Astrocyte of the spinal cord (primary cell): ENCODE measurements at regions not wholly inside any gene's neighbourhood (a gene's known extent, or its start where the extent isn't known, plus 50 kb on each side); places are given as distances from the start of the nearest gene placed in this dataset.
A peak's percentile ranks its signal among the peaks of the same experiment; 100 is the strongest.

Source experiments
- DNase-seq: peaks from one replicate; pipeline ENCODE4 v3.0.0; 2011; ENCODE audit warnings: low read depth, low spot score
- H3K4me3 ChIP-seq: 2 replicates; pipeline ENCODE4 v1.5.1; 2011; ENCODE audit warnings: low read depth, mild to moderate bottlenecking, low read length, moderate library complexity
- in situ Hi-C: cut with HindIII; loops from 2 replicates; pipeline ENCODE4 v1.10.0; 2017; ENCODE audit warnings: low sequenced_read_pairs
- TF ChIP-seq, protein P1 (sequence below): IDR thresholded peaks from 2 replicates; pipeline ENCODE4 v1.5.1; 2012; ENCODE audit warnings: low read depth, mild to moderate bottlenecking, low read length, inconsistent platforms

DNA sequence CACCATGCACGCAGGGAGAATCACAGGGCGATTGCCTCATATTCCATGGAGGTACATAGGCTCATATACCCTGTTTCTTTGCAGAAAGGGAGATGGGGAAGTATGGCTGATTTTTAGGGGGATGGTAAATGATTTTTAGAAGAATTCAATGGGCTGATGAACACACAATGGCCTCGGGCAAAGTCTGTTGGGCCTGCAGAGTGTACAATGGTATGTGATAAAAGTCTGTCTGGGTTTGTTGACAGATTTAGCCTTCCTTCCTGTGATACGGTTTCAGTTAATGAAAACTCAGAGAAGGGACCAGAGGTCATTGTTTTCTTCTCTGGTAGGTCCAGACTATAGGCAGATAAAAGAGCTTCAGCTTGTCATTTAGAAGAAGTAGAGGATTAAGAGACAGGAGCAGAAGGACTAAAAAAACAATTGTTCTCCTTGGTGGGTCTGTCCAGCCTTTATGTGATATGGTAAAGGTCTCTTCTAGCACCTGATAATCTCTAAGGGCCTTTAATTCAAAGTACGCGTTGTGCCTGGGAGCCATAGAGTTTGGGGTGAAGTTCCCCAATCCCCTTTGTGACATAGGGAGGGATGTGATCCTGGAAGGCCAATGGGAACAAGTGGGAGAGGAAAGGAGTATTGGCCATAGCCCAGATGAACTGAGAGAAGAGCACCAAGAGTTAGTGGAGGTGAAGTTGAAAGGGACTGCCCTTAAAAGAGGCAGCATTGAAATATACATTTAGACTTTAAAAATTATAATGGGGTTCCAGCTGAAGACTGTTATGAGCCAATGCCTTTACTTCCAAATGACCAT is 107.5 kb upstream of the SERPINE2 start:
- TF ChIP-seq, protein P1, sequence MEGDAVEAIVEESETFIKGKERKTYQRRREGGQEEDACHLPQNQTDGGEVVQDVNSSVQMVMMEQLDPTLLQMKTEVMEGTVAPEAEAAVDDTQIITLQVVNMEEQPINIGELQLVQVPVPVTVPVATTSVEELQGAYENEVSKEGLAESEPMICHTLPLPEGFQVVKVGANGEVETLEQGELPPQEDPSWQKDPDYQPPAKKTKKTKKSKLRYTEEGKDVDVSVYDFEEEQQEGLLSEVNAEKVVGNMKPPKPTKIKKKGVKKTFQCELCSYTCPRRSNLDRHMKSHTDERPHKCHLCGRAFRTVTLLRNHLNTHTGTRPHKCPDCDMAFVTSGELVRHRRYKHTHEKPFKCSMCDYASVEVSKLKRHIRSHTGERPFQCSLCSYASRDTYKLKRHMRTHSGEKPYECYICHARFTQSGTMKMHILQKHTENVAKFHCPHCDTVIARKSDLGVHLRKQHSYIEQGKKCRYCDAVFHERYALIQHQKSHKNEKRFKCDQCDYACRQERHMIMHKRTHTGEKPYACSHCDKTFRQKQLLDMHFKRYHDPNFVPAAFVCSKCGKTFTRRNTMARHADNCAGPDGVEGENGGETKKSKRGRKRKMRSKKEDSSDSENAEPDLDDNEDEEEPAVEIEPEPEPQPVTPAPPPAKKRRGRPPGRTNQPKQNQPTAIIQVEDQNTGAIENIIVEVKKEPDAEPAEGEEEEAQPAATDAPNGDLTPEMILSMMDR: no peak
- H3K4me3 ChIP-seq: no peak overlapping the region
- in situ Hi-C loops: no loop called here
- no peak for DNase-seq

DNA sequence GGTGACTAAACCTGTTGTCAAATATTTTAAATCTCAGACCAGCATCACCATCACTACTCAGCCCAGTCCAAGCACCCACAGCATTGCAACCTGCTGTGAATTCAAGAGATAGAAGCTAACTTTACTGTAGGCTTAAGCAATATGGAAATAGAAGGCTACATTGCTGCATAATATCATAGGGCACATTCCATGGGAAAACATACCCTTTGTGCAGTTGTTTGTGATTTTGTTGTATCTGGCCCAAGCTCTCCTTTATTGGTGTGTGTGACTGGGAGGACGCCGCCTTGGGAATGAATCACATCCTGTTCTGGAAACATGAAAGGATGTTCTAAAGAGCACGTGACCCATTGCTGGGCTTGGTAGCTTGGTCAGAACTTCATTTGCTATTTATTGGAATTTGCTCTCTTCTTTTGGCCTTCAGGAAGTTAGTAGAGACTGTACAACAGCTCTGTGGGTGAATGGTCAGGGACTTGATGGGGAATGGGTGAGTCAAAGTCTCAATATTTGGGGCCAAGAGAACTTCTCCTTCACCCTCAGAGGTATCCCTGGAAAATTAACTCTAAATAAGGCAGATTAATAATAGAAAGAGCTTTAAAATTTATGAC is 106.8 kb upstream of the SERPINE2 start:
- DNase-seq: peak; percentile 93

DNA sequence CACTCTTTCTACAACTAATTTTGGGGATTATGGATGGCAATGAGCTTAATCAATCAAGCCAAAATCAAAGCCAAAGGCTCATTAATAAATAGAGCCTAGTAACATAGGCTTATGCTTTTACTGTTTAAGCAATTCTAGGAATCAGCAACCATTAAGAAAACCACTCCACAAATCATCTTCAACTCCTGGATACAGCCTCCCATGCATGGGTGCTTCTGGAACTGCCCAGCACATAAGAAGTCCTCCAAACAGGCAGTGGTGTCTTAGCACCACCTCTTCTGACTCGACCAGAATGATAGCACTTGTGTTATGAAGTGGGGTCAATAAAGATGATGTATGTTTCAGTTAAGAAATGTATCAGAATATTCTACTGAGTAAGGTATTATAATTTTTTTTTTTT is 104.4 kb upstream of the SERPINE2 start:
- no peak for DNase-seq
- in situ Hi-C loops: no loop called here
- no peak overlapping the region for H3K4me3 ChIP-seq
- TF ChIP-seq, protein P1: no peak

More for the DNA sequence above, 106.8 kb upstream of the SERPINE2 start:
- TF ChIP-seq, protein P1: no peak
- in situ Hi-C loops: no loop called here
- H3K4me3 ChIP-seq: no peak overlapping the region

DNA sequence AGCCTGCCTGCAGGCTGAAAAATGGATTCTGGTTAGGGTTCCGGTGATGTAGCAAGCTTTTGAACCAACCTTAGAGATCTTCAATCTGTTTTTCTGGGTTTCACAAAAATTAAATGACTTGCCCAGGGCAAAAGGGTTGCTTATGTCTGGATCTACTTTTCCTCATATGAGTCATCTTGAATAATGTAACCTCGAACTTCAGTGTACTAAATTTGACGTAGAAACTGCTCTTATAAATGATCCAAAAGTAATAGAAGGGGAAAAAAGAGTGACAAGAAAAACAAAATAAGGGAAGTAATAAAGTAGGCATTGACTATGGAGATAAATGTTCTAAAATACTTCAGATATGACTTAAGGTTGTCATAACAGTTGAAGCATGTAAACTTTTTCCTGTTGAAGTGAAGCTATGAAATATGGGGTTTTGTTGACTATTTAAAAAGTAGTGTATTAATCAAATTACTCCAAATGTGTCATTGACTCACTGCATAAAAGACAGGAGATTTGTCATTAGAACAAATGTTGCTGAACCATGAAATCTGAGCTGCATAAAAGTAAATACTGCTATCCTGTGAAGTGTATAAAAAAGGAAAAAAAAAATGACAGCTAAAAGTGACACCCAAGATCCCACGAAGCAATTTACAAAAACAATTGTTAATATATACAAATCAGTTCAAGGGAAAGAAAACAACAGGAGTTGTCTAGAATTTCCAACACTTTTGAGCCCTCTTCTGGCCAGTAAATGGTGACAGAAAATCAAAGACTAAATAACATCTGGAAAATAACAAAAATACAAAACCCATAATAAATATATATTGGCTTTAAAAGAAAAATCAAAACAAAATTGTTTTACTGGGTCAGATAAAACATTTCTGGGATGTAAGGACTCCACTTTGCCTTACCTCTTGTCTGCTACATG is 103.6 kb upstream of the SERPINE2 start:
- no peak overlapping the region for H3K4me3 ChIP-seq
- DNase-seq: peak; percentile 85
- TF ChIP-seq, protein P1: no peak
- in situ Hi-C loops: no loop called here

DNA sequence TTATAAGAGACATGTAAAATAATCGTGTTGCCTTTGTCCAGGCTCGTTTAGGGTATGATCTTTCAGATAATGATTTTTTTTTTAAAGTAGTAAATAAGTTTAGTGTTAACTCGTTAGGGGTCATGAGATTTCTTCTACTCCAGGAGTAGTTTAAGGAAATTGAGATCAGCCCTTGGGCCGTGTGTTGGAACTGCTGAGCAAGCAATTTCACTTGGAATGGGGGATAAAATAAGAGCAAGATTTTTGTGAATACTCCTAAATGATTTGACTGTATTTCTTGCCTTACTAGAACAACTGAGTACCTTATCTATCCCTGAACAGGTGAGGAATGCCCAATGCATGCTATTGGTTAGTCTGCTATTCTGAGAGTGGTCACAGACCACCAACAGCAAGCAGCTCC is 102.2 kb upstream of the SERPINE2 start:
- TF ChIP-seq, protein P1: no peak
- in situ Hi-C loops: no loop called here
- no peak overlapping the region for H3K4me3 ChIP-seq
- no peak for DNase-seq

DNA sequence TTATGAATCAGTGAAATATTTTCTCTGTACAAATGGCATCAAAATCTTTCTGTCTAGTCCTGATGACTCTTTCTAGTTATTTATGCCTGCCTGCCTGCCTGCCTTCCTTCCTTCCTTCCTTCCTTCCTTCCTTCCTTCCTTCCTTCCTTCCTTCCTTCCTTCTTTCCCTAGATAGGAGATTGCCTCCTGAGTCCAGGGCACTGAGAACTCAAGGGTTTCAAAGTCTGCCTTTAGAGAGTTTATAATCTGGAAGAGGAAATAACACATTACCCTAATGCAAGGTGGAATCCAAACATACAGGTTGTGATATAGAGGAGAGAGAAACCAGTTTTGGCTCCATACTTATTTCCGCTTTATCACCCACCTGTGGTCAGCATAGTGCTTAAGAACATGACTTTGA is 98.1 kb upstream of the SERPINE2 start:
- no peak for DNase-seq
- in situ Hi-C loops: no loop called here
- TF ChIP-seq, protein P1: no peak

More for the DNA sequence above, 98.1 kb upstream of the SERPINE2 start:
- H3K4me3 ChIP-seq: no peak overlapping the region
